T-helper 9 cell (primary cell): ENCODE measurements at regions not wholly inside any gene's neighbourhood (a gene's known extent, or its start where the extent isn't known, plus 50 kb on each side); places are given as distances from the start of the nearest gene placed in this dataset.

Experiments used
- DNase-seq: peaks from one replicate; pipeline ENCODE4 v3.0.0-alpha.2; 2020

GRCh38 chr11:122309262-122309925 lies 193.4 kb upstream of the BLID start:
- no peak for DNase-seq

GRCh38 chr11:122308226-122308625 lies 192.2 kb upstream of the BLID start:
- no peak for DNase-seq

GRCh38 chr11:122307476-122308035 lies 191.5 kb upstream of the BLID start:
- no peak for DNase-seq

GRCh38 chr11:122306831-122307391 lies 190.9 kb upstream of the BLID start:
- no peak for DNase-seq

- DNase-seq = no peak
Observed at GRCh38 chr11:122305426-122306320, 189.7 kb upstream of the BLID start.

- no peak for DNase-seq
Observed at GRCh38 chr11:122304973-122305372, 189.0 kb upstream of the BLID start.

GRCh38 chr11:122304306-122304705 lies 188.3 kb upstream of the BLID start:
- no peak for DNase-seq

- no peak for DNase-seq
Observed at GRCh38 chr11:122294041-122294440, 178.0 kb upstream of the BLID start.

- no peak for DNase-seq
Observed at GRCh38 chr11:122293296-122294023, 177.4 kb upstream of the BLID start.

- DNase-seq = no peak
Observed at GRCh38 chr11:122287401-122287800, 171.4 kb upstream of the BLID start.

GRCh38 chr11:122285070-122285988 lies 169.3 kb upstream of the BLID start:
- no peak for DNase-seq

- no peak for DNase-seq
Observed at GRCh38 chr11:122280870-122281269, 164.9 kb upstream of the BLID start.

GRCh38 chr11:122279194-122279593 lies 163.2 kb upstream of the BLID start:
- no peak for DNase-seq

- no peak for DNase-seq
Observed at GRCh38 chr11:122277493-122277892, 161.5 kb upstream of the BLID start.

GRCh38 chr11:122276221-122276620 lies 160.2 kb upstream of the BLID start:
- no peak for DNase-seq

- DNase-seq = no peak
Observed at GRCh38 chr11:122275508-122275907, 159.5 kb upstream of the BLID start.

- no peak for DNase-seq
Observed at GRCh38 chr11:122273476-122274191, 157.6 kb upstream of the BLID start.

GRCh38 chr11:122271745-122272144 lies 155.7 kb upstream of the BLID start:
- DNase-seq = no peak

- DNase-seq = no peak
Observed at GRCh38 chr11:122271137-122271536, 155.1 kb upstream of the BLID start.

GRCh38 chr11:122270535-122270934 lies 154.5 kb upstream of the BLID start:
- DNase-seq = no peak

GRCh38 chr11:122269824-122270223 lies 153.8 kb upstream of the BLID start:
- no peak for DNase-seq
